Neuron (in vitro differentiated cells): ENCODE measurements at regions not wholly inside any gene's neighbourhood (a gene's known extent, or its start where the extent isn't known, plus 50 kb on each side); places are given as distances from the start of the nearest gene placed in this dataset.
"Not testable (repeated sequence)": the region's sequence is repeated elsewhere in the genome, so short reads cannot be mapped to it uniquely, and the experiment has no call there.

Source experiments
- H2AFZ ChIP-seq: one replicate; pipeline ENCODE4 v1.6.1; 2013; ENCODE audit warnings: low read depth, mild to moderate bottlenecking, inconsistent platforms, low read length, moderate library complexity
- H3K27me3 ChIP-seq: one replicate; pipeline ENCODE4 v1.6.1; 2013; ENCODE audit warnings: low read length; ENCODE audit not compliant: insufficient read depth
- H3K36me3 ChIP-seq: one replicate; pipeline ENCODE4 v1.6.1; 2013; ENCODE audit warnings: low read length; ENCODE audit not compliant: insufficient read depth
- H3K4me1 ChIP-seq: one replicate; pipeline ENCODE4 v1.6.1; 2013; ENCODE audit warnings: low read length; ENCODE audit not compliant: insufficient read depth
- H3K4me3 ChIP-seq: 2 replicates; pipeline ENCODE4 v1.5.1; 2013; ENCODE audit warnings: mild to moderate bottlenecking, low read length, moderate library complexity
- H3K9me3 ChIP-seq: one replicate; pipeline ENCODE4 v1.6.1; 2013; ENCODE audit warnings: low read length

- Histone ChIP-seq H3K9me3 (no peaks in the 10 kb centered on the region), H3K36me3 (no peaks in the 10 kb centered on the region), H3K27me3 (no peaks in the 10 kb centered on the region), H2AFZ (no peak overlapping the region), H3K4me3 (no peak overlapping the region), H3K4me1 (peaks cover 2% of the 10 kb centered on the region)
These were observed 80.0 kb upstream of the FOXB1 start for GRCh38 chr15:59924096-59924495.

GRCh38 chr15:59923508-59923907 lies 80.6 kb upstream of the FOXB1 start:
- Histone ChIP-seq H2AFZ (no peak overlapping the region), H3K9me3 (no peaks in the 10 kb centered on the region), H3K36me3 (no peaks in the 10 kb centered on the region), H3K4me1 (peaks cover 2% of the 10 kb centered on the region), H3K27me3 (no peaks in the 10 kb centered on the region), H3K4me3 (no peak overlapping the region)

GRCh38 chr15:59918994-59919951 lies 84.8 kb upstream of the FOXB1 start:
- Histone ChIP-seq H3K27me3 (no peaks in the 10 kb centered on the region), H3K4me1 (peaks cover 3% of the 10 kb centered on the region), H3K4me3 (no peak overlapping the region), H3K36me3 (no peaks in the 10 kb centered on the region), H3K9me3 (no peaks in the 10 kb centered on the region), H2AFZ (no peak overlapping the region)

- H3K27me3 ChIP-seq: no peaks in the 10 kb centered on the region
- peaks cover 3% of the 10 kb centered on the region for H3K4me1 ChIP-seq
- H2AFZ ChIP-seq: no peak overlapping the region
- H3K9me3 ChIP-seq: no peaks in the 10 kb centered on the region
- H3K4me3 ChIP-seq: no peak overlapping the region
- H3K36me3 ChIP-seq: no peaks in the 10 kb centered on the region
These were observed 86.5 kb upstream of the FOXB1 start for GRCh38 chr15:59917504-59918157.

GRCh38 chr15:59906046-59906445 lies 98.1 kb upstream of the FOXB1 start:
- Histone ChIP-seq H3K9me3 (no peaks in the 10 kb centered on the region), H3K27me3 (no peaks in the 10 kb centered on the region), H3K4me3 (no peak overlapping the region)

GRCh38 chr15:59905176-59905575 lies 98.9 kb upstream of the FOXB1 start:
- Histone ChIP-seq H3K4me1 (no peaks in the 10 kb centered on the region), H2AFZ (no peak overlapping the region), H3K27me3 (no peaks in the 10 kb centered on the region), H3K4me3 (no peak overlapping the region), H3K9me3 (no peaks in the 10 kb centered on the region), H3K36me3 (no peaks in the 10 kb centered on the region)

More at GRCh38 chr15:59906046-59906445, 98.1 kb upstream of the FOXB1 start:
- H3K4me1 ChIP-seq: no peaks in the 10 kb centered on the region
- no peaks in the 10 kb centered on the region for H3K36me3 ChIP-seq
- H2AFZ ChIP-seq: no peak overlapping the region

GRCh38 chr15:59904450-59905135 lies 99.5 kb upstream of the FOXB1 start:
- no peaks in the 10 kb centered on the region for H3K4me1 ChIP-seq
- no peak overlapping the region for H2AFZ ChIP-seq
- H3K27me3 ChIP-seq: no peaks in the 10 kb centered on the region
- no peaks in the 10 kb centered on the region for H3K36me3 ChIP-seq
- H3K4me3 ChIP-seq: no peak overlapping the region
- H3K9me3 ChIP-seq: no peaks in the 10 kb centered on the region

- Histone ChIP-seq H3K36me3 (no peaks in the 10 kb centered on the region), H2AFZ (no peak overlapping the region), H3K9me3 (no peaks in the 10 kb centered on the region), H3K4me1 (no peaks in the 10 kb centered on the region), H3K4me3 (no peak overlapping the region), H3K27me3 (no peaks in the 10 kb centered on the region)
These were observed 107.4 kb upstream of the FOXB1 start for GRCh38 chr15:59896663-59897074.

GRCh38 chr15:59894835-59895234 lies 109.3 kb upstream of the FOXB1 start:
- no peaks in the 10 kb centered on the region for H3K4me1 ChIP-seq
- H3K9me3 ChIP-seq: no peaks in the 10 kb centered on the region
- H3K4me3 ChIP-seq: no peak overlapping the region
- no peaks in the 10 kb centered on the region for H3K36me3 ChIP-seq
- H3K27me3 ChIP-seq: no peaks in the 10 kb centered on the region
- H2AFZ ChIP-seq: no peak overlapping the region

- H3K4me1 ChIP-seq: no peaks in the 10 kb centered on the region
- H3K9me3 ChIP-seq: no peaks in the 10 kb centered on the region
- H3K27me3 ChIP-seq: no peaks in the 10 kb centered on the region
- no peaks in the 10 kb centered on the region for H3K36me3 ChIP-seq
- H3K4me3 ChIP-seq: no peak overlapping the region
- no peak overlapping the region for H2AFZ ChIP-seq
These were observed 111.1 kb upstream of the FOXB1 start for GRCh38 chr15:59892985-59893384.

GRCh38 chr15:59887870-59888269 lies 116.2 kb upstream of the FOXB1 start:
- H3K27me3 ChIP-seq: not testable (repeated sequence)

GRCh38 chr15:59887211-59887610 lies 116.9 kb upstream of the FOXB1 start:
- H2AFZ ChIP-seq: no peak overlapping the region
- H3K9me3 ChIP-seq: no peaks in the 10 kb centered on the region
- H3K27me3 ChIP-seq: no peaks in the 10 kb centered on the region
- H3K36me3 ChIP-seq: no peaks in the 10 kb centered on the region
- peaks cover 5% of the 10 kb centered on the region for H3K4me1 ChIP-seq
- no peak overlapping the region for H3K4me3 ChIP-seq

More at GRCh38 chr15:59887870-59888269, 116.2 kb upstream of the FOXB1 start:
- not testable (repeated sequence) for H3K4me1 ChIP-seq, H3K36me3 ChIP-seq, H3K9me3 ChIP-seq, H3K4me3 ChIP-seq, H2AFZ ChIP-seq

GRCh38 chr15:59886441-59886840 lies 117.7 kb upstream of the FOXB1 start:
- no peak overlapping the region for H3K4me3 ChIP-seq
- peaks cover 5% of the 10 kb centered on the region for H3K4me1 ChIP-seq

More at GRCh38 chr15:59886441-59886840, 117.7 kb upstream of the FOXB1 start:
- H2AFZ ChIP-seq: peak overlapping the region; percentile 30
- no peaks in the 10 kb centered on the region for H3K36me3 ChIP-seq
- H3K27me3 ChIP-seq: no peaks in the 10 kb centered on the region
- H3K9me3 ChIP-seq: no peaks in the 10 kb centered on the region
